Cardiac muscle cell (in vitro differentiated cells and primary cell): ENCODE measurements at regions not wholly inside any gene's neighbourhood (a gene's known extent, or its start where the extent isn't known, plus 50 kb on each side); places are given as distances from the start of the nearest gene placed in this dataset.

Experiments used
- DNase-seq, 2 donors: peaks; one replicate each; pipeline versions ENCODE4 v3.0.0 to v3.0.0-alpha.2; 2010 to 2017; ENCODE audit warnings: low read depth in 1 of 2, low spot score in 1 of 2
- H3K27ac ChIP-seq: fragments of 200-600 bp; sonication (generic); 2 replicates; pipeline ENCODE4 v1.5.1; 2016
- H3K27me3 ChIP-seq: fragments of 200-600 bp; sonication (generic); 2 replicates; pipeline ENCODE4 v1.6.0; 2016; ENCODE audit warnings: control low read depth
- H3K36me3 ChIP-seq: fragments of 200-600 bp; sonication (generic); 2 replicates; pipeline ENCODE4 v1.5.1; 2016; ENCODE audit warnings: control low read depth
- H3K4me1 ChIP-seq: fragments of 200-600 bp; sonication (generic); 2 replicates; pipeline ENCODE4 v1.8.1; 2017; ENCODE audit warnings: low read depth, mild to moderate bottlenecking, mixed run types
- H3K4me3 ChIP-seq: fragments of 200-600 bp; sonication (generic); 2 replicates; pipeline ENCODE4 v1.5.1; 2016; ENCODE audit warnings: mild to moderate bottlenecking
- H3K9me3 ChIP-seq: fragments of 200-600 bp; sonication (generic); 2 replicates; pipeline ENCODE4 v1.5.1; 2017; ENCODE audit warnings: low read depth, mild to moderate bottlenecking, control low read depth
- CTCF ChIP-seq: IDR thresholded peaks from 2 replicates; pipeline ENCODE4 v1.5.1; 2012; ENCODE audit warnings: low read depth, mild to moderate bottlenecking, low read length

GRCh38 chr18:25604894-25605597 lies 253.1 kb upstream of the ZNF521 start:
- TF ChIP-seq CTCF: no peak
- Histone ChIP-seq H3K4me1 (peaks cover 10% of the 10 kb centered on the region), H3K27ac (no peak overlapping the region), H3K9me3 (no peaks in the 10 kb centered on the region), H3K27me3 (no peaks in the 10 kb centered on the region), H3K4me3 (no peak overlapping the region), H3K36me3 (no peaks in the 10 kb centered on the region)
- DNase-seq: no peak

GRCh38 chr18:25604196-25604893 lies 252.4 kb upstream of the ZNF521 start:
- H3K27ac ChIP-seq: no peak overlapping the region
- no peak for TF ChIP-seq CTCF
- no peaks in the 10 kb centered on the region for H3K9me3 ChIP-seq
- no peaks in the 10 kb centered on the region for H3K36me3 ChIP-seq
- peaks cover 10% of the 10 kb centered on the region for H3K4me1 ChIP-seq
- DNase-seq: no peak
- H3K4me3 ChIP-seq: no peak overlapping the region
- no peaks in the 10 kb centered on the region for H3K27me3 ChIP-seq

- H3K27me3 ChIP-seq: no peaks in the 10 kb centered on the region
- no peaks in the 10 kb centered on the region for H3K36me3 ChIP-seq
- no peaks in the 10 kb centered on the region for H3K9me3 ChIP-seq
- no peak for TF ChIP-seq CTCF
- DNase-seq: no peak
- H3K4me1 ChIP-seq: no peaks in the 10 kb centered on the region
- H3K27ac ChIP-seq: no peak overlapping the region
- no peak overlapping the region for H3K4me3 ChIP-seq
These were observed 247.5 kb upstream of the ZNF521 start for GRCh38 chr18:25599443-25599842.

- no peaks in the 10 kb centered on the region for H3K36me3 ChIP-seq
- no peak overlapping the region for H3K4me3 ChIP-seq
- TF ChIP-seq CTCF: no peak
- H3K27ac ChIP-seq: no peak overlapping the region
- DNase-seq: no peak
- H3K4me1 ChIP-seq: no peaks in the 10 kb centered on the region
- no peaks in the 10 kb centered on the region for H3K9me3 ChIP-seq
- H3K27me3 ChIP-seq: no peaks in the 10 kb centered on the region
These were observed 245.5 kb upstream of the ZNF521 start for GRCh38 chr18:25597476-25597875.

GRCh38 chr18:25595274-25596060 lies 243.5 kb upstream of the ZNF521 start:
- H3K4me3 ChIP-seq: no peak overlapping the region
- TF ChIP-seq CTCF: no peak
- H3K9me3 ChIP-seq: no peaks in the 10 kb centered on the region
- DNase-seq: no peak
- H3K27me3 ChIP-seq: no peaks in the 10 kb centered on the region
- H3K36me3 ChIP-seq: no peaks in the 10 kb centered on the region
- no peak overlapping the region for H3K27ac ChIP-seq
- H3K4me1 ChIP-seq: no peaks in the 10 kb centered on the region
